ENCODE measurements at regions not wholly inside any gene's neighbourhood (a gene's known extent, or its start where the extent isn't known, plus 50 kb on each side); places are given as distances from the start of the nearest gene placed in this dataset.

DNA sequence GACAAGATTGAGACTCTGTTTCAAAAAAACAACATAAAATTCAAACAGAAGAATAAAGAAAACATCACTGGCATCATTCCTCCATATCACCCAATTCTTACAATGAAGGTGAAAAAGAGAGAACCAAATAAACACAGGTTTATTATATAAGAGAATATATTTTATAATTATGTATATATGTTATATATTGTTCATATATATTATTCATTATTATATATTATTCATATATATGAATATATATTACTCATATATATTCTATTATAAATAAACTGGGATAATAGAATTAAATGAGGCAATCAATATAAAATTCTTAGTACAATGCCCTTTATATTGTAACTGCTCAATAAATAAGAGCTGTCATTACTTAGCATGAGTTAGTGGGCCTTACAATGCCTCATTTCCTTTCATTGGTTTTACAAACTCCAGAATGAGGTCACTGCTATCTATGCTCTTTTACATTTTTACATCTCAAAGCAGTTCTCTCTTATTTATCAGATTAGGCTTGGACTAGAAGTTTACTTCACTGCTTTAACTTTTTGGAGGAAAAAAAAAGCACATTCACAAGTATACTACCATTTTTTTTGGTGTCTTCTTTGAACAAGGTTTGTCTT is 135.5 kb upstream of the TTC14 start:
- TF ChIP-seq, protein P1, sequence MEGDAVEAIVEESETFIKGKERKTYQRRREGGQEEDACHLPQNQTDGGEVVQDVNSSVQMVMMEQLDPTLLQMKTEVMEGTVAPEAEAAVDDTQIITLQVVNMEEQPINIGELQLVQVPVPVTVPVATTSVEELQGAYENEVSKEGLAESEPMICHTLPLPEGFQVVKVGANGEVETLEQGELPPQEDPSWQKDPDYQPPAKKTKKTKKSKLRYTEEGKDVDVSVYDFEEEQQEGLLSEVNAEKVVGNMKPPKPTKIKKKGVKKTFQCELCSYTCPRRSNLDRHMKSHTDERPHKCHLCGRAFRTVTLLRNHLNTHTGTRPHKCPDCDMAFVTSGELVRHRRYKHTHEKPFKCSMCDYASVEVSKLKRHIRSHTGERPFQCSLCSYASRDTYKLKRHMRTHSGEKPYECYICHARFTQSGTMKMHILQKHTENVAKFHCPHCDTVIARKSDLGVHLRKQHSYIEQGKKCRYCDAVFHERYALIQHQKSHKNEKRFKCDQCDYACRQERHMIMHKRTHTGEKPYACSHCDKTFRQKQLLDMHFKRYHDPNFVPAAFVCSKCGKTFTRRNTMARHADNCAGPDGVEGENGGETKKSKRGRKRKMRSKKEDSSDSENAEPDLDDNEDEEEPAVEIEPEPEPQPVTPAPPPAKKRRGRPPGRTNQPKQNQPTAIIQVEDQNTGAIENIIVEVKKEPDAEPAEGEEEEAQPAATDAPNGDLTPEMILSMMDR (IDR thresholded peaks at IDR 0.05), result no peak
- no peak for TF ChIP-seq EZH2 (IDR thresholded peaks at IDR 0.05; ENCODE audit: borderline replicate concordance, insufficient read depth, low read depth, low read length, poor library complexity, severe bottlenecking)
